ENCODE measurements at regions not wholly inside any gene's neighbourhood (a gene's known extent, or its start where the extent isn't known, plus 50 kb on each side); places are given as distances from the start of the nearest gene placed in this dataset.
A peak's percentile ranks its signal among the peaks of the same experiment; 100 is the strongest.

- no peak for DNase-seq (ENCODE audit: low read depth)
These were observed 1355.6 kb downstream of the FAM133A start for GRCh38 chrX:95029571-95029970.

DNA sequence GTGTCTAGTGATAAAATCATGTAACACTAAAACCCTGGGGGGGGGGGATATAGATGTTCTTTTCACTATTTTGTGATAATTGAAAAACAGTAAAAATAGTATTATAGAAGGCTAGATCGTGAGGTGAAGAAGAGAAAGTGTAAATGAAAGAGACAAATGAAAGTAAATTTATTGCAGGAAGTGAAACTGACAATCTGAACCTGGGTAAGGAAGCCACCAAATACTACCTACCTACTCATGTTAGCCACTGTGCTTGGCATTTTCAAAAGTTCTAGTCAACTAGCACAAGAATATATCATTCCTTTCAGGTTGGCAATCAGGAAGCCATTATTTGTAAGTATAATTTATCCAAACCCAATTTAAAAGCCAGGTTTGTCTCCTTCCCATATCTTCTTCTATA is 1366.1 kb downstream of the FAM133A start:
- DNase-seq (ENCODE audit: low read depth), result no peak

DNA sequence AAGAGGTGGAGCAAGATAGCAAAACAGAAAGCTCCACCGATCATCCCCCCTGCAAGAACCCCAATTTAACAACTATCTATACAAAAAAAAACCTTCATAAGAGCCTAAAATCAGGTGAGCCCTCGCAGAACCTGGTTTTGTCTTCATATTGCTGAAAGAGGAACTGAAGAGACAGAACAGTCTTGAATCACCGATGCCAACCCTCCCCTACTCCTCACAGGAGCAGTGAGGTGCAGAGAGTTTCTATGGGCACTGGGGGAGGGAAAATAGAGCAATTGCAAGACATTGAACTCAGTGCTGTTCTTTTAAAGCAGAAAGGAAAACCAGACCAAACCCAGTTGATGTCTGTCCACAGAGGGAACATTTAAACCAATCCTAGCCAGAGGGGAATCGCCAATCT is 1370.3 kb downstream of the FAM133A start:
- DNase-seq (ENCODE audit: low read depth), result no peak

GRCh38 chrX:95055991-95056390 is 1382.0 kb downstream of the FAM133A start:
- DNase-seq (ENCODE audit: low read depth), result no peak

DNA sequence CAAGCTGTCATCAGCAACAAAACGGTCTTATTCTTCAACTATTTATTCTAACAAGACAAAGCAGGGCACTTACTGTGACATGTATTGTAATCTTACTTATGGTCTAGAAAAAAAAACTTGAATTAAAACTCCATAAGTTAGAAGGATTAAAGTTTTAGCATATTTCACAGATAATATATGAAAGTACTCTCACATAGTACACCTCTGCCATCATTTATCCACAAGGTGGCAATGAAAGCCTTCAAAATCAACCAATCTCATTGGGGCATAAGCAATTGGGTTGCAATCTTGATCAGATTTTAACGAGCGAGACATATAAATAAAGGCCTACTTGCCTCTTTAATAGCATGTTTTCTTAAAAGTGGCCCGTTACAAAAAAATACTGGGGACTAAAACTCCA is 1382.9 kb downstream of the FAM133A start:
- DNase-seq (ENCODE audit: low read depth), result peak; percentile 11

DNA sequence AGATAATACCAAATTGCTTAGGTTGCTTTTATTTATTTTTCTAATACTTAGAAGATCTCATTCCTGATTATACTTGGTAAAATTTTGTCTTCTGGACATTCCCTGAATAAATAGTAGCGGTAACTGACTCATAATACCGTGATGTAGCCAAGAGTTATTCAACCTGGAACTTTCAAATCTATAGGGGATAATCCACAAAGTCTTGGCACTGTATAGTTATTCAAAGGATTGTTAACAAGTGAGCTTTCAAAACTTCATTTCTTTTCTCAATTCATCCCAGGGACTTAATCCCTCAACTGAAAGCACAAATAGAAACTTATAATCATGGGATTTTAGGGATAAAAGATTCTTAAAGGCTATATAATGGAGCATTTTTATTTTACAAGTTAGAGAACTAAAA is 1383.3 kb downstream of the FAM133A start:
- DNase-seq (ENCODE audit: low read depth), result no peak

- DNase-seq (ENCODE audit: low read depth), result peak; percentile 65
These were observed 1384.8 kb downstream of the FAM133A start for GRCh38 chrX:95058815-95059214.

GRCh38 chrX:95059909-95060308 is 1385.9 kb downstream of the FAM133A start:
- DNase-seq (ENCODE audit: low read depth), result no peak

DNA sequence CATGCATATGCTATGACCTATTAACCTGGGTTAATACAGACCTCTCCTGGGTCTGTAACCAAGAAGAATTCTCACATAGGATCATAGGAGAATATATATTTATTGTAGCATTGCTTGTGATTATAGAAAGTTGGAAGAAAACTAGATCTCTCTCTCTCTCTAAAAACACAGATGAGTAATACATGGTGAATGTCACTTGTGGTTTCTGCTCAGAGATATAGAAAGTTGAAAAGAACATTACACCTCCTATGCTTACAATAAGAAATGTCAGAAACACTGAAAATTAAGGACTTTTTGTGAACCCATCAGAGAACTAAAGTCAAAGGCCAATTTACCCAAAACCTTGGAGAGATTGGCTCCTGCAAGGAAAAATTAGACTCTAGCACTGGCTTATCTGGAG is 1389.5 kb downstream of the FAM133A start:
- DNase-seq (ENCODE audit: low read depth), result peak; percentile 35

DNA sequence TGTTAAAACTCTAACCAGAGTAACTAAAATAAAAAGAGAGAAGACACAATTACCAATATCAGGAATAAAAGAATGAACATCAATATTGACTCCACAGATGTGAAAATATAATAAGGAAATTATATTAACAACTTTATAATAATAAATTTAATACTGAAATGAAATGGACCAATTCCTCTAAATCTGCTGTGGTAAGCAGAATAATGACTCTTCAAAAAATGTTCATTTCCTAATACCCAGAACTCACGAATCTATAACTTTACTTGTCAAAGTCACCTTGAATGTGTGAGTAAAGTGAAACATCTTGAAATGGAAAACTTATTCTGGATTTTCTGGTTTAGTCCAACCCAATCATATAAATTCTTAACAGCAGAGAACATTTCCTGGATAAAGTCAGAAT is 1391.1 kb downstream of the FAM133A start:
- DNase-seq (ENCODE audit: low read depth), result no peak

- no peak for DNase-seq (ENCODE audit: low read depth)
These were observed 1397.0 kb downstream of the FAM133A start for GRCh38 chrX:95071052-95071451.

DNA sequence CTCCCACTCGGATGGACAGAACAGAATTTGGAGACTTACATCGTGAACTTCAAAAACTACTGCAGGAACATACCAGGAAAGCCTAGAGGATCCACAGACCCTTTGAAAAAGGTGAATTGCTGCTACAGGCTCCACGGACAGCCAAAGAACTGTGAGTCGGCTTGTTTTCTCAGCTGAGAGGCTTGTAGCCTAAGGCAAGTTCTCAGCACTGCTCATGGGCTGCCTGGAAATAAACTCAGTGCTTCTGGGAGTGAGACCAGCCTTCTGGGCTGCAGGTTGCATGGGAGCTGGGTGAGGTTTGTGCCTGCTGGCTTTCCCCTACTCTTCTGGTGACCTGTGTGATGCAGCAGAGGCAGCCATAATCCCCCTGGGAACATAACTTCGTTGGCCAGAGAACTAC is 1397.6 kb downstream of the FAM133A start:
- DNase-seq (ENCODE audit: low read depth), result peak; percentile 52

DNA sequence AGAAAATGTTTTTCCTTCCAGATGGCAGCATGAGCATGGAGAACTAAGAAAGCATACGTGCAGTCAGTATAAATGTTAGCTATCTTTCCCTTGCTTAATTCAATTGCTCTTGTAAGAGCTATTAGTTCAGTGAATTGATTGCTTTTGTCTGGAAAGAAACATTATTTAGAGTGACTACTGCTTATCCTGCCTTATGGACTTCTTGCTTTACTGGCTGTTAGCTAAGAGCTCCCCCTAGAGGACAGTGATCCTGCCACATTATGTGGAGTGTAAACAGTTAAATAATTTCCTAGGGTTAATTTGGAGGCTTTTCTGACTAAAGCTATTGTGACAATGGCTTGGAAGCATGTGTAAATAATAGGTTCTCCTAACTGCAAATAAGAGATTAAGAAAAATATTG is 1402.4 kb downstream of the FAM133A start:
- peak; percentile 23 for DNase-seq (ENCODE audit: low read depth)

GRCh38 chrX:95101851-95102390 is 1427.9 kb downstream of the FAM133A start:
- no peak for DNase-seq (ENCODE audit: low read depth)

DNA sequence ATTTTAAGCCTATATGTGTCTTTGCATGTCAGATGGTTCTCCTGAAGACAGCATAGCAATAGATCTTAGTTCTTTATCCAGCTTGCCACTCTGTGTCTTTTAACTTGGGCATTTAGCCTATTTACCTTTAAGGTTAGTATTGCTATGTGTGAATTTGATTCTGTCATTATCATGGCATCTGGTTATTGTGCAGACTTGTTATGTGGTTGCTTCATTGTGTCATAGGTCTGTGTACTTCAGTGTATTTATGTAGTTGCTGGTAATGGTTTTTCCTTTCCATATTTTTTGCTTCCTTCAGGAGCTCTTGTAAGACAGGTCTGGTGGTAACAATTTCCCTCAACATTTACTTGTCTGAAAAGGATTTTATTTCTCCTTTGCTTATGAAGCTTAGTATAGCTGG is 1443.5 kb downstream of the FAM133A start:
- no peak for DNase-seq (ENCODE audit: low read depth)

GRCh38 chrX:95145848-95146490 is 1472.0 kb downstream of the FAM133A start:
- peak; percentile 0 for DNase-seq (ENCODE audit: low read depth)

- DNase-seq (ENCODE audit: low read depth), result no peak
These were observed 1478.8 kb downstream of the FAM133A start for GRCh38 chrX:95152810-95153209.

- DNase-seq (ENCODE audit: low read depth), result no peak
These were observed 1482.6 kb downstream of the FAM133A start for GRCh38 chrX:95156566-95156965.

Data from RPMI7951 (cell line).